KOPT-K1 (cell line): ENCODE measurements at regions not wholly inside any gene's neighbourhood (a gene's known extent, or its start where the extent isn't known, plus 50 kb on each side); places are given as distances from the start of the nearest gene placed in this dataset.

Experiments used
- H3K27ac ChIP-seq: fragments of 200-600 bp; sonication (generic); 2 replicates; pipeline ENCODE4 v1.5.1; 2016; ENCODE audit warnings: antibody characterized with exemption, mild to moderate bottlenecking, low read depth, low read length; ENCODE audit not compliant: poor library complexity, severe bottlenecking
- H3K36me3 ChIP-seq: fragments of 200-600 bp; sonication (generic); 2 replicates; pipeline ENCODE4 v1.5.1; 2017; ENCODE audit warnings: antibody characterized with exemption, mild to moderate bottlenecking, low read length, moderate library complexity; ENCODE audit not compliant: insufficient read depth
- H3K9me3 ChIP-seq: fragments of 200-600 bp; sonication (generic); 2 replicates; pipeline ENCODE4 v1.5.1; 2017; ENCODE audit warnings: antibody characterized with exemption, low read length, mild to moderate bottlenecking; ENCODE audit not compliant: insufficient read depth, poor library complexity, severe bottlenecking

DNA sequence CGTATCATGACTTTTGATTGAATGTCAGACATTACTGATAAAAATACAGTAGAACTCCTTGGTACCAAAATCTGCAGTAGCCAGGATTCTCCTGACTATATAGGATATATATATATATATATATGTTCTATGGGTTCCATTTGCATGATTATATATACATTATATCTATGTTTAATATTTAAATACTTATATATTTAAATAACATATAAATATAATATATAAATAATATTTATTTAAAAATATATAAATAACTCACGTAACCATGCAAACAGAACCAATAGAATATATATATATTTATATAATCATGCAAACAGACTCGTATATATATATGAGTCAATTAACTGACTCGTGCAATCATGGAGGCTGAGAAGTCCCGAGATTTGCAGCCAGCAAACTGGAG, 278.8 kb upstream of the PLXNA2 start:
- no peaks in the 10 kb centered on the region for H3K9me3 ChIP-seq
- no peaks in the 10 kb centered on the region for H3K36me3 ChIP-seq
- no peak overlapping the region for H3K27ac ChIP-seq

DNA sequence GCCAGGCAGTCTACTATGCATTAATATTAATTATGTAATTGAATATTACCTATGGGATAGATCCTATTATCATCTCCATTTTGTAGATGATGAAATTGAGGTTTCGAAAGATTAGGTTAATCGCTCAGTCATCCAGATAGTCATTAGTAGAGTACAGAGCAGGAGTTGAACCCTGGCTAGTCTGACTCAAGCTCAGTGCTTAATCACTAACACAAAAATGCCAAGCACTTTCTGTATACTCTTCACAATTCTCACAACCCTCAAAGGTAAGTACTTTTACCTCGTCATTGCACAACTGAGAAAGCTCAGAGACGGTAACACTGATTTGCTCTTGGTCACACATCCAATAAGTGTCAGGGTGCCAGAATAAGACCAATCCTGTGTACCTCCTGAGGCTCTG, 280.2 kb upstream of the PLXNA2 start:
- no peaks in the 10 kb centered on the region for H3K36me3 ChIP-seq
- no peak overlapping the region for H3K27ac ChIP-seq

DNA sequence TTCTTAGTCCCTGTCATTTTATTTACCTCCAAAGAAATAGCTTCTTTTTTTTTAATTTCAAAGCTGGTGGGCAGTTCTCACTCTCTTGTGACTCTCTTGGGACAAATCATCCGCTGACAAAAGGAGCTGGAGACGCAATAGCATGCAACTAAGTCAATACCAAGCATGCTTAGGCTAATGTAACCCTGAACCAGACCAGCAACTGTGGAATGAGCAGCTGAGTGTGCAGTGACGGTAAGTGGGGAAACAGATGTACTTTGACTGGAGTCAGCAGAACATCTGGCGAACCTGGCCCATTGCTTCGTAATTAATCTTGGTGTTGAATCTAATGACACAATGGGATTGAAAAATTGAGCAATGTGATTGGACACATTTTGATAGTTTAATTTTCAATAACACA, 280.7 kb upstream of the PLXNA2 start:
- H3K27ac ChIP-seq, result no peak overlapping the region
- H3K9me3 ChIP-seq, result no peaks in the 10 kb centered on the region
- no peaks in the 10 kb centered on the region for H3K36me3 ChIP-seq

More for the DNA sequence above, 280.2 kb upstream of the PLXNA2 start:
- H3K9me3 ChIP-seq, result no peaks in the 10 kb centered on the region

DNA sequence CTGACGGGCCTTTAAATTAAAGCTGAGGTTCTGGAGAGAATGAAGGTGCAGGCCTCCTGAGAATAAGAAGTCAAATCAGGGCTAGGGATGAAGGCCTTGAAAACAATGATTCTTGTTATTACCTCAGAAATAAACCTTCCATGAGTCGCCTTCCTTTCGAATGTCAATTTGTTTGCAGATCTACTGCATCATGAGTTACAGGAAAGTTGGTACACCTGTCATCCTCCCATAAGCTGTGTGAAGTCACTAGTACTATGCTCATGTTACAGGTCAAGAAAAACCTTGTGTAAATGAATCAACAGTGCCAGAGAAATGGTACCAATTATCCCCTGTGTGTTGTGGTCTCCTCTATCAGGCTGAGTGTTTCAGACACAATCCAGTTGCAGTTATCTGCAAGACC, 281.2 kb upstream of the PLXNA2 start:
- no peaks in the 10 kb centered on the region for H3K36me3 ChIP-seq
- no peak overlapping the region for H3K27ac ChIP-seq
- H3K9me3 ChIP-seq, result no peaks in the 10 kb centered on the region

DNA sequence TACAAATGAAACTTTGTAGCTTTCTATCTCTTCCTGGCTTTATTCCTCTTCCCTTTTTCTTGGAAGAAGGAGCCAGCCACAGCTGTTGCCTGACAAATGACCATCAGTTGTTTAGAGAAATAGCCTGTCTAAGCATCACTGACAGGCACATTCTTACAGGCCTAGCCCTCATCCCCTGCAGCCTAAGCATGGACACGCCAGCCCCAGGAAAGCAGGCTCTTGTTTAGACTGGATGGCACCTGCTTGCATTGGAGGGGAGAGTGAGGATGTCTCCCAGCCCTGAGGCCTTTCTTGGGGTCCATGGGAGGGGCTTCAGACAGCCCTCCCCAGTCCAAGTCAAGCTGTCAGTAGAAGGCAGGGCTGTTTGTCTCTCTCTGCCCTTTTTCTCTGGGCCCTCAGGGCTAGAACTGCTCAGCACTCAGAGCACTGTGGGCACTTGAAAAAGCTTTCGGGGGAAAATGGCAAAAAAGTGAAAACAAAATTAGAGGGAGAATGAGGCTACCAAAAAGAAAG, 282.5 kb upstream of the PLXNA2 start:
- Histone ChIP-seq H3K9me3 (no peaks in the 10 kb centered on the region), H3K36me3 (no peaks in the 10 kb centered on the region), H3K27ac (no peak overlapping the region)

DNA sequence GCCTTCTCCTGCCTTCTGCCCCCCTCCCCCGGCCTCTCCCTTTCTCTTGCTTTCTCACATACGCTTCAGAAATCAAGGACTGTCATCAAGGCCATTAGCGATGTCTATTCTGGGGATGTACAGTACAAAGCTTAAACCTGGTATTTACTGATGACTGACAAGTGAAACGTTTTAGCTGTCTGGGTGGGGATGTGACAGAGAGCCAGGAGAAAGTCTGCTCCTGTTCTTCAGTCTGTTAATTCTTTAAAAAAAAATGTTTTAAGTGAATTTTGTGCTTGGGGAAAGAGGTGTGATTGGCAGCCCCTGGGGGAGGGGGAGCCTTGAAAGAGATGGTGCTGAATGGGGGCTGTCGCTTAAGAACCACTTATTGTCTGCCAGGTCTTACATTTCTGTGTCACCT, 283.0 kb upstream of the PLXNA2 start:
- Histone ChIP-seq H3K9me3 (no peaks in the 10 kb centered on the region), H3K27ac (no peak overlapping the region), H3K36me3 (no peaks in the 10 kb centered on the region)

DNA sequence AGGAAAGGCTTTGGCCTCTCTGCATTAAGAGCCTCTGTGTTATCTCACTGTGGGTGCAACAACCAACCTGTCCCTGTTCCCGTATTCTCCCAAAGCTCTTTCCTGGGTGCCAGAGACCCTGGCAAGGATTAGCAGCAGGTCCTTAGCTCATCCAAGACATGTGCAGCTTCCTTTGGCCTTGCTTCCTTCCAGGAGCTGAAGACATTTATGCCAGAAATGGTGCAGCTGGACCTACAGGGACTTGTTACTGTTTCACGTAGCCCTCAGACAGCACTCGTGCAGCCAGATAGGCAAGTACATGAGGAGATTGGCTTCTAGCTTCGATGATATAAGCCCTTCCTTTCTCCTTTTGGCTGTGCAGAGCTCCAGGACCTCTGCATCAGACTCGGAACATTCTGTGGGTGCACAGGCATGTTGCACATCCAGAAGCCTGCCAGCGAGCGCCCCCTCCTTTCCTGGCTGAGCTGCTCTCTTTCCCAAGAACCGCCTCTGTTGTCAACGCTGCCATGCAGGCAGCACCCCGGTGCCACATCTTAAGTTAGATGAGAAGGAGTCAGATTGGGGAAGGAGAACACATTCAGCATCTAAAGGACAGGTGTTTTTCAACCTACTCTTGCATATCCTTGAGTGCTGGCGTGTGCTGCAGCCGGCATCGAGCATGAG, 284.5 kb upstream of the PLXNA2 start:
- Histone ChIP-seq H3K36me3 (no peaks in the 10 kb centered on the region), H3K27ac (no peak overlapping the region), H3K9me3 (no peaks in the 10 kb centered on the region)

DNA sequence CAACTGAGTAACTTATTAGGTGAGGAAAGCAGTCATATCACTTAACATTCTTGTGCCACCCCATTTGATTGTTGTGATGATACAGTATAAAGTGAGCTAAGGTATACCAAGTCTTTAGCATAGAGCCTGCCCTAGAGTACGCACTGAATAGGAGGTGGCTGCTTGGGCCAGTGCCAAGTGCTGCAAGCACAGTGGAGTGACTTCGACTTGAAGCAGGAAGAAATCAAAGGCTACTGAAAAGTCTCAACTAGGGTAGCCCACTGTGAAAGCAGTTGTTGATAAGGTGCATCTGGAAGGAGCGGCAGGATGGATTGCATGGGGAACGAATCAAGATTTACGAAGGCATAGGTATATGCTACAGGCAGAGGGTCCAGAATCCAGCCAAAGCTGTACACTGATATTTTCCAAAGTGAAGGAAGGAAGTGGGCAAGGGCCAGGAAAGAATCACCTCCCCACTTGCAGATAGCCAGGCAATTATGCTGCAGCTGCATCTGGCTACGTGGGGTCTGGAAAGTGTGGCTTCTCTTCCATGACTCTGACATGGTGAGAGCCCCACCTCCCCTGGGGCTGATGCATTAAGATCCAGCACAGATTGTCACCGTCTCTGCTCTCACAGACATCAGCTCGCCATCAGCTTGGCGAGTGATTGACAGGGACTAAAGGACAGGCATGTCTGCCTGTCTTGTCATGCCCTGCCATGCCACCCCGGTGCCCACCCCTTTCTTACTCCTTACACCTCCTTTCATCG, 287.0 kb upstream of the PLXNA2 start:
- no peak overlapping the region for H3K27ac ChIP-seq
- no peaks in the 10 kb centered on the region for H3K9me3 ChIP-seq
- no peaks in the 10 kb centered on the region for H3K36me3 ChIP-seq

DNA sequence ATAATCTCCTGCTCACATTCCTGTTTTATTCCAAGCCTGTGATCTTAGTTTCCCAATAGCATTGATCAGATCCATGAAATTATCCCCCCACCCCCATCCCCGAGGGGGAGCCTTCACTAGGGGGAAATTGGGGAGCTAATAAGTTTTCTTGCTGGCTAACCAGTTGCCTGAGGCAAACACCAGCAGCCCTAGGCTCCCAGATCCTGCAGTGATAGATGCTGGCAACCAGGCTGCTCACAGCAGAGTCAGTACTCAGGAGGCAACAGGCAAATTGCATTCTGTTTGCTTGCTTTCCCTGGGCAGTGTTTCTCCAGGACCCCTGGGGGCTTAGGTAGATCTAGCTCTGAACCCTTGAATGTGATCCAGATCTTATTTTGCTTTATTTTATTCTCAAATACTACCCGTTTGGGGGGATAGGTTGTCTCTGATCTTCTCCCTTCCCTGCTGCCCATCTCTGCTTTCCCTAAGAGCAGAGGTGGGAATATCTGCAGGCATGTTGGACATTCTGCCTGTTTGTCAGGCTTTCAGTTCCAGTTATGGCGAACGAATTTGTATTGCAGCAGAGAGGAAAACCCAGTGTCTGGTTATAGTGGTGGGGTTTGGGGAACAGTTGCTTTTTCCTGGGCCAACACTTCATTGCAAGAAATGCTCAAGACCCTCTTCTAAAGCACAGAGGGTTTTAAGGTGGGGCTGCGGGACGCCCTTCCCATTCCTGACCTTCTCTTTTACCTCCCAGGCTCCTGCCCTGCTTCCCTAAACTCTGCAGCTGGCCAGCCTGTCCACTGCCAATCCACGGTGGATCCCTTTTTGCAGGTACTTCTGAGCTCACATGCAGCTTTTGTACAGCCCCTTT, 289.8 kb upstream of the PLXNA2 start:
- Histone ChIP-seq H3K27ac (no peak overlapping the region), H3K9me3 (no peaks in the 10 kb centered on the region), H3K36me3 (no peaks in the 10 kb centered on the region)

DNA sequence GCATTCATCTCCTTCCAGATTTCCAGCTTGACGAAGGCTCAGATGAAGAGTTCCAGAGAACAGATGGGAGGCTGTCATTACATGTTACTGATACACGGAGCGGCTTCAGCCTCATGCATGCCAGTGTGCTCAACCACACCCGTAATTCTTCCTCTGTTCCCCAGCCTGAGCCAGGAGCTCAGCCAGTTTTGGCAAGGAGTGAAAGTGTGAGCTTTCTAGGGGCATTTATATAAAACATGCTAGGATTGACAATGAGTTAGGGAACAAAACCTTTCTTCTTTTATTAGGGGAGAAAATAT, 290.4 kb upstream of the PLXNA2 start:
- Histone ChIP-seq H3K36me3 (no peaks in the 10 kb centered on the region), H3K9me3 (no peaks in the 10 kb centered on the region), H3K27ac (no peak overlapping the region)

DNA sequence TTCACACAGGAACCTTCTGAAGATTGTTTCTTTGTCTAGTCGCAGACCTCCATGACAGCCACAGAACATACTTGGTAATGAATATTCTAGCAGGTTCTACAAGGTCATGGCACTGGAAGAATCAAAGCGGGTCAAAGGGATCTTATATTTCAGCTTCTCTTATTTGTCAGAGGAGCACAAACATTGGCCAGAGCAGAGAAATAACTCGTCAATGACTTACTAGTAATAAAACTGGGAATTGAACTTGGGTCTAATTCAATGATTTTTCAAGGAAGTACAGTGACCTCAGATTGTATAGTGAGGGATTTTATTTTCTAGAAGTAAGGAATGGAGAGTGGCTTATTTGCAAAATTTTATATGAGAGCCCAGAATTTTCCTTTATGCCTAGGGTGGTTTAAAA, 290.8 kb upstream of the PLXNA2 start:
- H3K36me3 ChIP-seq, result no peaks in the 10 kb centered on the region
- no peaks in the 10 kb centered on the region for H3K9me3 ChIP-seq
- H3K27ac ChIP-seq, result no peak overlapping the region

DNA sequence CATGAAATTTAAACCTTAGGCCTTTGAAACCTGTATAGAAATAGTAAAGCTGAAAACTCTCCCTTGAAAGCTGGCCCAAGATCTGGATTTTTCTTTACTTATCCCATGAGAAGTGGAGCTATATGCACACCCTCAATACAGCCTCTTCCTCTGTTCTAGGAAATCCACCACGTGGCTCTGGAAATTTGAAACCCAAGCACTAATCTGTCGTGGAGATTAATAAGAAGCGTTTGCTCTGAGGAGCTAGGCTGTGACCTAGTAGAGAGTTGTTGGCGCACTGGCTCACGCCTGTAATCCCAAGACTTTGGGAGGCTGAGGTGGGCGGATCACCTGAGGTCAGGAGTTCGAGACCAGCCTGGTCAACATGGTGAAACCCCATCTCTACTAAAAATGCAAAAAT, 291.3 kb upstream of the PLXNA2 start:
- Histone ChIP-seq H3K27ac (no peak overlapping the region), H3K36me3 (no peaks in the 10 kb centered on the region), H3K9me3 (no peaks in the 10 kb centered on the region)

DNA sequence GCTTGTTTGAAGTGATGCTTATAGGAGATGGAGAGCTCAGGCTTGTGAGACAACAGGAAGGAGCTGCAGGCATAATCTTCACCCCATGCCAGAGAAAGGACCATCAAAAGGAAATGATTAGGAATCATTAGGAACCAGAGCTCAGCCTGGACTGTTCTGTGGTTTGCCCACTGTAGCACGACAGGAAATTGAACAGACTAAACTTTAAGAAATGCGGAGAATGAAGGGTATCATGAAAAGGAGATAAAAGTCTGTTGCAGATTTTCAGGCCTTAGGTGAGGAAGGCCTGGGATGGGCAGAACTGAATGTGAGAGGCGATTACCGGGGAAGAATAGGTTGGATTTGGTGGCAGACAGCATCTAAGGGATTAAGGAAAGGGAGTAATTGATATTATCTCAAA, 292.0 kb upstream of the PLXNA2 start:
- H3K27ac ChIP-seq, result no peak overlapping the region
- H3K36me3 ChIP-seq, result no peaks in the 10 kb centered on the region
- H3K9me3 ChIP-seq, result no peaks in the 10 kb centered on the region

DNA sequence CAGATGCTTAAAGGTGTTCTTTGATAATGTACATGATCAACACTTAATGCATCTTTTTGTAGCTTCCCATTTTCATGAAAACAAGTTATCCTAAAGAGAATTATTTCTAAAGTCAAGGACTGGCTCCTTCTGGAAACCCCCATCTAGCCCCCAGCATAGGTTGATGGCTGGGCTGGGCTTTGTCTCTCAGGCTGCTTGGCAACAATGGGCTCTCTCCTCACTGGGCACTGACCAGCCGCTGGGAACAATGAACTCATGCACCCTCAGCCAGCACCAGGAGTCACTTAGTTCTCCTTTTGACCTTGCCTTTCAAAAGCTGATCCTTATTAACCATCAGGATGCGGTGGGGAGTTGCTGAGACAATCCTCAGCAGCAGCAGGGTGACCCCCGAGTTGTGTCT, 293.0 kb upstream of the PLXNA2 start:
- H3K9me3 ChIP-seq, result no peaks in the 10 kb centered on the region
- no peaks in the 10 kb centered on the region for H3K36me3 ChIP-seq
- no peak overlapping the region for H3K27ac ChIP-seq

DNA sequence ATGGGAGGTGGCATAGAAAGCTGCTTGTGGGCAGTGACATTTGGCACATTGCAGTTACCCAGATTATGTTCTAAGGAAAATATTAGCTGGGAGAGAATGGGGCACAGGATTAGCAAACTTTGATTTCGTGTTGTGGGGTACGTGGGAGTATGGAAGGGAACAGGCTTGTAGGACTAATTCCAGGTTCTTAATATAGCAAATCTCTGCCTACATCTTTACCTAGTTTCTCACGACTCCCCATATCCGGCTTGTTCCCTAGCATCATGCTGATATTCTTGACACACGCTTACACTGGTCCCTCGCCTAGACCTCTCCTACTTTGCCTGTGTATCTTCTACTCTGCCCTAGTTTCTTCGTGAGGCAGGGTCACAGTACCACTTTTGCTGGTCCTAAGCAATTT, 293.9 kb upstream of the PLXNA2 start:
- Histone ChIP-seq H3K27ac (no peak overlapping the region), H3K36me3 (no peaks in the 10 kb centered on the region), H3K9me3 (no peaks in the 10 kb centered on the region)
